ENCODE measurements at regions not wholly inside any gene's neighbourhood (a gene's known extent, or its start where the extent isn't known, plus 50 kb on each side); places are given as distances from the start of the nearest gene placed in this dataset.

GRCh38 chr1:105122041-105122440 is 1372.3 kb downstream of the AMY1C start:
- TF ChIP-seq EZH2 (IDR thresholded peaks at IDR 0.05; ENCODE audit: borderline replicate concordance, low read depth, low read length, poor library complexity, severe bottlenecking) (no peak), CTCF (conservative IDR thresholded peaks at IDR 0.05; ENCODE audit: low read depth, low read length) (no peak)

All from A673 (cell line).